LHCN-M2 (cell line): ENCODE measurements at regions not wholly inside any gene's neighbourhood (a gene's known extent, or its start where the extent isn't known, plus 50 kb on each side); places are given as distances from the start of the nearest gene placed in this dataset.

Experiments
- DNase-seq: peaks from one replicate; pipeline ENCODE4 v3.0.0-alpha.2; 2012; ENCODE audit warnings: low read depth

- no peak for DNase-seq
Measured at GRCh38 chr16:56093055-56093454, 98.2 kb upstream of the GNAO1 start.

GRCh38 chr16:56090076-56090475, 101.2 kb upstream of the GNAO1 start:
- no peak for DNase-seq

- no peak for DNase-seq
Measured at GRCh38 chr16:56087626-56088025, 103.7 kb upstream of the GNAO1 start.

GRCh38 chr16:56081371-56081770, 109.9 kb upstream of the GNAO1 start:
- no peak for DNase-seq

- DNase-seq, result no peak
Measured at GRCh38 chr16:56075732-56076388, 115.4 kb upstream of the GNAO1 start.

GRCh38 chr16:56073508-56073907, 117.8 kb upstream of the GNAO1 start:
- DNase-seq, result no peak

GRCh38 chr16:56072096-56072495, 119.2 kb upstream of the GNAO1 start:
- no peak for DNase-seq

- DNase-seq, result no peak
Measured at GRCh38 chr16:56068816-56069215, 122.5 kb upstream of the GNAO1 start.

- DNase-seq, result no peak
Measured at GRCh38 chr16:56068314-56068713, 123.0 kb upstream of the GNAO1 start.

GRCh38 chr16:56067406-56067805, 123.9 kb upstream of the GNAO1 start:
- DNase-seq, result no peak

GRCh38 chr16:56066617-56067016, 124.7 kb upstream of the GNAO1 start:
- no peak for DNase-seq

- no peak for DNase-seq
Measured at GRCh38 chr16:56063111-56063510, 128.2 kb upstream of the GNAO1 start.

- DNase-seq, result no peak
Measured at GRCh38 chr16:56057151-56057550, 134.1 kb upstream of the GNAO1 start.

GRCh38 chr16:56050916-56051315, 140.4 kb upstream of the GNAO1 start:
- no peak for DNase-seq

- DNase-seq, result no peak
Measured at GRCh38 chr16:56048425-56049105, 142.7 kb upstream of the GNAO1 start.

- DNase-seq, result no peak
Measured at GRCh38 chr16:56047307-56048234, 143.7 kb upstream of the GNAO1 start.

- no peak for DNase-seq
Measured at GRCh38 chr16:56042416-56042815, 148.9 kb upstream of the GNAO1 start.

GRCh38 chr16:56041556-56042140, 149.6 kb upstream of the GNAO1 start:
- DNase-seq, result no peak

- no peak for DNase-seq
Measured at GRCh38 chr16:56038564-56039098, 152.7 kb upstream of the GNAO1 start.

GRCh38 chr16:56032072-56032471, 156.9 kb upstream of the CES5A start:
- DNase-seq, result no peak

GRCh38 chr16:56029026-56029425, 153.9 kb upstream of the CES5A start:
- DNase-seq, result no peak

- no peak for DNase-seq
Measured at GRCh38 chr16:56022818-56023217, 147.6 kb upstream of the CES5A start.
